DND-41 (cell line): ENCODE measurements at regions not wholly inside any gene's neighbourhood (a gene's known extent, or its start where the extent isn't known, plus 50 kb on each side); places are given as distances from the start of the nearest gene placed in this dataset.

Experiments used
- ATAC-seq: fragments of 200-7000 bp; cut with Tn5 transposase; 3 replicates; pipeline ENCODE4 v1.9.1; 2021; ENCODE audit warnings: low read depth; ENCODE audit not compliant: insufficient read depth
- DNase-seq: peaks from one replicate; pipeline ENCODE4 v3.0.0-alpha.2; 2020
- H2AFZ ChIP-seq: 2 replicates; pipeline ENCODE4 v1.6.0; 2012; ENCODE audit warnings: low read depth, low read length
- H3K27ac ChIP-seq: 2 replicates; pipeline ENCODE4 v1.5.1; 2012; ENCODE audit warnings: low read length, inconsistent platforms
- H3K27me3 ChIP-seq: fragments of 200-600 bp; sonication (generic); 2 replicates; pipeline ENCODE4 v1.6.0; 2012; ENCODE audit warnings: low read length, mild to moderate bottlenecking, inconsistent platforms; ENCODE audit not compliant: insufficient read depth, poor library complexity
- H3K36me3 ChIP-seq: 2 replicates; pipeline ENCODE4 v1.5.1; 2012; ENCODE audit warnings: low read length, inconsistent platforms; ENCODE audit not compliant: insufficient read depth
- H3K4me1 ChIP-seq: 2 replicates; pipeline ENCODE4 v1.5.1; 2012; ENCODE audit warnings: mild to moderate bottlenecking, low read length; ENCODE audit not compliant: insufficient read depth
- H3K4me2 ChIP-seq: 2 replicates; pipeline ENCODE4 v1.6.0; 2012; ENCODE audit warnings: mild to moderate bottlenecking, moderate library complexity, low read length, inconsistent platforms; ENCODE audit not compliant: insufficient read depth
- H3K4me3 ChIP-seq, 2 experiments: fragments of 200-600 bp in 1 of 2; shearing (Covaris generic) in 1 of 2; 2 replicates each; pipeline ENCODE4 v1.5.1; 2012 to 2016; ENCODE audit warnings: inconsistent platforms in 2 of 2, low read length in 2 of 2, mild to moderate bottlenecking in 2 of 2, low read depth in 1 of 2, moderate library complexity in 1 of 2
- H3K79me2 ChIP-seq: 2 replicates; pipeline ENCODE4 v1.6.0; 2012; ENCODE audit warnings: low read length, inconsistent platforms; ENCODE audit not compliant: insufficient read depth
- H3K9ac ChIP-seq: 2 replicates; pipeline ENCODE4 v1.6.0; 2012; ENCODE audit warnings: low read depth, mild to moderate bottlenecking, inconsistent platforms, low read length, moderate library complexity
- H3K9me3 ChIP-seq: 2 replicates; pipeline ENCODE4 v1.5.1; 2012; ENCODE audit warnings: low read length, moderate library complexity, mild to moderate bottlenecking, inconsistent platforms; ENCODE audit not compliant: insufficient read depth, severe bottlenecking
- H4K20me1 ChIP-seq: 2 replicates; pipeline ENCODE4 v1.6.0; 2012; ENCODE audit warnings: low read length; ENCODE audit not compliant: insufficient read depth
- EZH2 ChIP-seq: IDR thresholded peaks from 3 replicates; pipeline ENCODE4 v1.6.1; 2012; ENCODE audit warnings: borderline replicate concordance, low read depth, mild to moderate bottlenecking, moderate library complexity, low read length, inconsistent platforms; ENCODE audit not compliant: severe bottlenecking
- TF ChIP-seq, protein P1 (sequence below): IDR thresholded peaks from 2 replicates; pipeline ENCODE4 v1.5.1; 2012; ENCODE audit warnings: borderline replicate concordance, low read length, moderate library complexity, mild to moderate bottlenecking; ENCODE audit not compliant: poor library complexity, severe bottlenecking; ENCODE audit errors: extremely low read depth

DNA sequence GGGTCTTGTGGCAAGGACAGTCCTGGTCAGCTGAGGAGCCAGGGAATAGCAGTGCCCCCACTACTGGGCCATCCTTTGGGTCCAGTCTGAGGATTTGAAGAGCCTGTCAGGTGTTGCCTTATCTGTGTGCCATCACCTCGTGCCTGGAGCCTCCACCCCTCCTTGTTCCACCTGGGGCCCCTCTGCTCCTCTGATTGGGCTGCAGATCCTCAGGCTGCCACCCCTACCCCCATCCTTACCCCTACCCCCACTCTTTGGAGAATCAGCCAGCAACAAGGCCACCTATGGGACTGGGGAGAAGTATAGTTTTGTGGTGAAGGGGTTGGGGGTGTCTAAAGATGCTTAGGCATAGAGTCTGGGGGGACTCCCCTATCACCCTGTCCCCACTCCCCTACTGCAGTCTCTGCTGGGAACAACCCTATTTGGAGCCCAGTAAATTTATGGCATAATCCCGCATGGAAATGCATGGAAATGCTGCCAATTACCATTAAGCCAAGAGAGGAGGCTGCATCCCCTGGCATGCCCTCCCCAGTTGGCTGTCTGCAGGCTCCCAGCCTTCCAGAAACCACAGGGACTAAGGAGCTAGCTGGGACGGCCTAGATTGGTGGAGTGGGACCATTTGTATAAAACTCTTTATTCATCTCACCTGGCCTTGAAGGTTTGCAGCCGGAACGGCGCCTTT is 142.7 kb upstream of the CSF3R start:
- DNase-seq (no peak), ATAC-seq (no peak)
- Histone ChIP-seq H3K4me2 (no peak overlapping the region), H3K4me1 (no peaks in the 10 kb centered on the region), H3K36me3 (no peaks in the 10 kb centered on the region), H3K9ac (no peak overlapping the region), H3K9me3 (no peaks in the 10 kb centered on the region), H3K27me3 (peaks cover 9% of the 10 kb centered on the region), H4K20me1 (no peaks in the 10 kb centered on the region; the same call in 1 of the 2 replicates), H2AFZ (no peak overlapping the region), H3K4me3 (no peak overlapping the region), H3K79me2 (no peaks in the 10 kb centered on the region), H3K27ac (no peak overlapping the region)
- no peak for TF ChIP-seq EZH2
- TF ChIP-seq, protein P1, sequence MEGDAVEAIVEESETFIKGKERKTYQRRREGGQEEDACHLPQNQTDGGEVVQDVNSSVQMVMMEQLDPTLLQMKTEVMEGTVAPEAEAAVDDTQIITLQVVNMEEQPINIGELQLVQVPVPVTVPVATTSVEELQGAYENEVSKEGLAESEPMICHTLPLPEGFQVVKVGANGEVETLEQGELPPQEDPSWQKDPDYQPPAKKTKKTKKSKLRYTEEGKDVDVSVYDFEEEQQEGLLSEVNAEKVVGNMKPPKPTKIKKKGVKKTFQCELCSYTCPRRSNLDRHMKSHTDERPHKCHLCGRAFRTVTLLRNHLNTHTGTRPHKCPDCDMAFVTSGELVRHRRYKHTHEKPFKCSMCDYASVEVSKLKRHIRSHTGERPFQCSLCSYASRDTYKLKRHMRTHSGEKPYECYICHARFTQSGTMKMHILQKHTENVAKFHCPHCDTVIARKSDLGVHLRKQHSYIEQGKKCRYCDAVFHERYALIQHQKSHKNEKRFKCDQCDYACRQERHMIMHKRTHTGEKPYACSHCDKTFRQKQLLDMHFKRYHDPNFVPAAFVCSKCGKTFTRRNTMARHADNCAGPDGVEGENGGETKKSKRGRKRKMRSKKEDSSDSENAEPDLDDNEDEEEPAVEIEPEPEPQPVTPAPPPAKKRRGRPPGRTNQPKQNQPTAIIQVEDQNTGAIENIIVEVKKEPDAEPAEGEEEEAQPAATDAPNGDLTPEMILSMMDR, result no peak

DNA sequence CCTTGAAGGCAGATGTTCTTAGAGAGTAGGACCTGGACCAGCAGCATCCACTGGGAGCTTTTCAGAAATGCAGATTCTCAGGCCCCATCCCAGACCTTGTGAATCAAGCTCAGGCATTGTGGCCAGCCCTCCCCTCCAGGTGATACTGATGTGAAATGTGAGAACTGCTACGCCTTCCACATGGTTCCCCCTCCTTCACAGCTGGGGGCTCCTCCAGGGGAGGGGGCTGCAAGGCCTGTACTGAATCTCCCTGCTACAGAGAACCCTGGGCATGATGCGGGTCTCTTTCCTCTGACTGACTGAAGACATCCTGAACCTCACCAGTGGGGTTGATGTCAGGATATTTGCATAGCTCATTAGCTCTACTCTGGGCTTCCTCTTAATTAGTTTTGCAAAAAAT is 141.8 kb upstream of the CSF3R start:
- Histone ChIP-seq H3K27me3 (peaks cover 9% of the 10 kb centered on the region), H4K20me1 (no peaks in the 10 kb centered on the region; the same call in 1 of the 2 replicates), H3K36me3 (no peaks in the 10 kb centered on the region), H3K4me2 (no peak overlapping the region), H2AFZ (no peak overlapping the region), H3K9ac (no peak overlapping the region), H3K27ac (no peak overlapping the region), H3K79me2 (no peaks in the 10 kb centered on the region), H3K9me3 (no peaks in the 10 kb centered on the region), H3K4me3 (no peak overlapping the region), H3K4me1 (no peaks in the 10 kb centered on the region)
- DNase-seq (no peak), ATAC-seq (no peak)
- TF ChIP-seq, protein P1, result no peak
- no peak for TF ChIP-seq EZH2

DNA sequence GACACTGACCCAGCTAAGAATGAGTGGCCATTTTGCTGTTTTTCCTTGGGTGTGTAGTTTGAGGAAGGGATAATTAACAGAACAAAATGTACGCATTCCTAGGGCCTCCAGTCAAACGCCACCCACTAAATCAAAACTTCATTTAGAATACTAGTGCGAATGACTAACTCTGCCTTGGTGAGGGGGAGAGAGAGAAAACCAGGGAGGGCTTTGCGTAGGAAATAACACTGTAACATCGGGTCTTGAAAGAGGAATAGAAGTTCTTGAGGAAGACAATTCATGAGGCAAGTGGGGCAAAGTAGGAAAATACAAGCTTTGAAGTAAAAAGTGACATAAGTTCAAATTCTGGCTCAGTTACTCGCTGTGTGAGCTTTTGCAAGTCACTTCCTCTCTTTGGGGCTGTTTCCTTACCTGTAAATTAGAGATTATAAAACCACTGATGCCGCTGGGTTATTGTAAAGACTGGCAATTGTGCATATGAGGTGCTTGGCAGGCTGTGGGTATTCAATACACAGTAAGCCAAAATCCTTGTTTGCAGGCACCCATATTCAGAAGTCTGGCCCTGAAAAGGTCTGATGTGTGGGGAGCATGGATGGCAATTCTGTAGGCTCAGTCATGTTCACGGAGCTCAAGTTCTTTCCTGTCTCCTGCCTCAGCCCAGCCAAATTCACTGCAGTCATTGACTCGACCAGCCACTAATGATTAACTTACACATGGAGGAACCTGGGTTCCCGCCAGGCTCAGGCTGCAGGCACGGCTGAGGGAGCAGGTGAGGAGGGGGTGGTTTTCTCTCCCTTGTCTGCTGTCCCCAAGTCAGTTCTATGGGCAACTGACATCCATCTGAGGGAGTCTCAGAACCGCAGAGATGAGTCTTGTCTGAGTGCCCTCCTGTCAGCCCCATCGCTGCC is 140.3 kb upstream of the CSF3R start:
- TF ChIP-seq EZH2, result no peak
- TF ChIP-seq, protein P1, result no peak
- no peak overlapping the region for H3K27ac ChIP-seq
- no peaks in the 10 kb centered on the region for H3K9me3 ChIP-seq
- H3K79me2 ChIP-seq, result no peaks in the 10 kb centered on the region
- H4K20me1 ChIP-seq, result no peaks in the 10 kb centered on the region; the same call in 1 of the 2 replicates
- no peak overlapping the region for H2AFZ ChIP-seq
- ATAC-seq, result no peak
- H3K36me3 ChIP-seq, result no peaks in the 10 kb centered on the region
- no peak overlapping the region for H3K4me3 ChIP-seq
- H3K4me1 ChIP-seq, result no peaks in the 10 kb centered on the region
- H3K9ac ChIP-seq, result no peak overlapping the region
- H3K27me3 ChIP-seq, result peaks cover 9% of the 10 kb centered on the region
- no peak for DNase-seq
- no peak overlapping the region for H3K4me2 ChIP-seq
